CD8-positive, alpha-beta memory T cell (primary cell): ENCODE measurements at regions not wholly inside any gene's neighbourhood (a gene's known extent, or its start where the extent isn't known, plus 50 kb on each side); places are given as distances from the start of the nearest gene placed in this dataset.
A peak's percentile ranks its signal among the peaks of the same experiment; 100 is the strongest.
"Not testable (repeated sequence)": the region's sequence is repeated elsewhere in the genome, so short reads cannot be mapped to it uniquely, and the experiment has no call there.

Experiments
- CTCF ChIA-PET: fragments of 350-600 bp; sonication (Branson Sonifier 250); formaldehyde crosslinking; loops from one replicate; lab custom pipeline; 2021; ENCODE audit warnings: antibody characterized with exemption; lab: Charles Lee
- POLR2A ChIA-PET: fragments of 350-600 bp; sonication (Branson Sonifier 250); formaldehyde crosslinking; loops from one replicate; lab custom pipeline; 2021; ENCODE audit warnings: antibody characterized with exemption; lab: Charles Lee
- DNase-seq, 5 donors: peaks; one replicate each; pipeline versions ENCODE4 v3.0.0 to v3.0.0-alpha.2; 2020 to 2022; ENCODE audit warnings: mixed read lengths in 1 of 5
- H3K27ac ChIP-seq: one replicate; pipeline ENCODE4 v1.7.0; 2013; ENCODE audit warnings: low read depth, mild to moderate bottlenecking, low read length, moderate library complexity
- H3K27me3 ChIP-seq: 2 replicates; pipeline ENCODE4 v1.7.0; 2013; ENCODE audit warnings: low read length, mild to moderate bottlenecking; ENCODE audit not compliant: insufficient read depth, poor library complexity, severe bottlenecking
- H3K36me3 ChIP-seq: 2 replicates; pipeline ENCODE4 v1.7.0; 2013; ENCODE audit warnings: mild to moderate bottlenecking, low read length, moderate library complexity; ENCODE audit not compliant: insufficient read depth
- H3K4me1 ChIP-seq: 2 replicates; pipeline ENCODE4 v1.7.0; 2013; ENCODE audit warnings: mild to moderate bottlenecking, low read length, moderate library complexity; ENCODE audit not compliant: insufficient read depth
- H3K4me3 ChIP-seq: 2 replicates; pipeline ENCODE4 v1.7.0; 2013; ENCODE audit warnings: mild to moderate bottlenecking, low read length
- H3K9me3 ChIP-seq: 2 replicates; pipeline ENCODE4 v1.7.0; 2013; ENCODE audit warnings: mild to moderate bottlenecking, low read length
- H3K27ac Mint-ChIP-seq, 8 donors: one replicate each; pipeline ENCODE4 v1.8.0; 2020 to 2021; ENCODE audit warnings: mixed read lengths in 8 of 8, mild to moderate bottlenecking in 6 of 8, inconsistent platforms in 3 of 8, moderate library complexity in 3 of 8
- H3K27me3 Mint-ChIP-seq, 2 donors: one replicate each; pipeline ENCODE4 v1.8.0; 2020 to 2021; ENCODE audit warnings: mixed read lengths in 2 of 2, mild to moderate bottlenecking in 1 of 2, moderate library complexity in 1 of 2
- H3K36me3 Mint-ChIP-seq, 3 donors: one replicate each; pipeline ENCODE4 v1.8.0; 2020 to 2021; ENCODE audit warnings: mixed read lengths in 3 of 3, inconsistent platforms in 1 of 3, mild to moderate bottlenecking in 1 of 3
- H3K4me1 Mint-ChIP-seq, 3 donors: one replicate each; pipeline ENCODE4 v1.8.0; 2020 to 2021; ENCODE audit warnings: mixed read lengths in 3 of 3, inconsistent platforms in 1 of 3, mild to moderate bottlenecking in 1 of 3
- H3K4me3 Mint-ChIP-seq, 7 donors: one replicate each; pipeline ENCODE4 v1.8.0; 2020 to 2021; ENCODE audit warnings: mixed read lengths in 7 of 7, mild to moderate bottlenecking in 6 of 7, moderate library complexity in 4 of 7, inconsistent platforms in 2 of 7
- H3K9me3 Mint-ChIP-seq, 5 donors: one replicate each; pipeline ENCODE4 v1.8.0; 2020 to 2022; ENCODE audit warnings: mixed read lengths in 5 of 5, mild to moderate bottlenecking in 3 of 5, moderate library complexity in 2 of 5, inconsistent platforms in 1 of 5

DNA sequence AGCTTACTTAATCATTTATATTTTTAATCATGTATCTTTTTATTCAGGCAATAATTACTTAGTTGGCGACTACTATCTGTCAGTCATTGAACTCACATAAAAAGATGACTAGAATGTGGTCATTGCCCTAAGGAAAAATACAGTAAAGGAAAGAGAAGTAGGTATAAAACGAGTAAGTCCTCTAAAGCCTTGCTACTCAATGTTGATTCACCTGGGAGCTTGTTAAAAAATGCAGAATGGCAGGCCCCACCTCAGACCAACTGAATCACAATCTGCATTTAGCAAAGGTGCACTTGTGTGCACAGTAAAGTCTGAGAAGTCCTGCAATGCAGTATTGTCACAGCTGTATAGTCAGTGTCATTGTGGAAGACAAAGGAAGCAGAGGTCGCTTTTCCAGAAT lies 592.4 kb downstream of the CSNK1G3 start:
- no peak for DNase-seq
- Mint-ChIP-seq H3K36me3 (no peaks in the 10 kb centered on the region), H3K27ac (no peak overlapping the region), H3K9me3 (peaks cover 0 to 18% (median 3%) of the 10 kb centered on the region in 5 donors), H3K4me3 (no peak overlapping the region), H3K27me3 (no peaks in the 10 kb centered on the region), H3K4me1 (no peaks in the 10 kb centered on the region)
- POLR2A ChIA-PET = no interaction called here
- H3K9me3 ChIP-seq = no peaks in the 10 kb centered on the region
- H3K36me3 ChIP-seq = no peaks in the 10 kb centered on the region
- no peaks in the 10 kb centered on the region for H3K27me3 ChIP-seq
- CTCF ChIA-PET = no interaction called here
- H3K27ac ChIP-seq = no peak overlapping the region
- H3K4me1 ChIP-seq = no peaks in the 10 kb centered on the region
- no peak overlapping the region for H3K4me3 ChIP-seq

DNA sequence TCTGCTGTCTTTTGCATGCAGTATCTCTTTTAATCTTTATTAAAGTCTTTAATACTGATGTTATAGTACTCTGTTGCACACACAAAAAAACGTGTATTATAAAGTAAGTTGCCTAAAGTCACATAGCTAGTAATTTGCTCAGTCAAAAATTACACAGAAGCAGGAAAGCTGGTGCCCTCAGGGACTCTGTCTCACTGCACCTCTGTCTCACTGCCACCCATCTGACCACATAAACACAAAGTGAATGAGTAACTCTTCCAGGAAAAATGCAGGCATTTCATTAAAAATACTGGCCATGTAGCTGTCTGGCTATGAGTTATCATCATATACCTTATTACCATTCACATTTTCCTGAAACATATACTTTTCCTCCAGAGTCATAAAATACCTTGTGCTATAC lies 591.7 kb downstream of the CSNK1G3 start:
- H3K4me3 ChIP-seq = no peak overlapping the region
- DNase-seq = no peak
- Mint-ChIP-seq H3K9me3 (peaks cover 0 to 18% (median 3%) of the 10 kb centered on the region in 5 donors), H3K4me1 (no peaks in the 10 kb centered on the region), H3K27ac (no peak overlapping the region), H3K4me3 (no peak overlapping the region), H3K36me3 (no peaks in the 10 kb centered on the region), H3K27me3 (no peaks in the 10 kb centered on the region)
- no peaks in the 10 kb centered on the region for H3K27me3 ChIP-seq
- no peaks in the 10 kb centered on the region for H3K36me3 ChIP-seq
- no peaks in the 10 kb centered on the region for H3K4me1 ChIP-seq
- H3K9me3 ChIP-seq = no peaks in the 10 kb centered on the region
- no peak overlapping the region for H3K27ac ChIP-seq
- ChIA-PET POLR2A (no interaction called here), CTCF (no interaction called here)

DNA sequence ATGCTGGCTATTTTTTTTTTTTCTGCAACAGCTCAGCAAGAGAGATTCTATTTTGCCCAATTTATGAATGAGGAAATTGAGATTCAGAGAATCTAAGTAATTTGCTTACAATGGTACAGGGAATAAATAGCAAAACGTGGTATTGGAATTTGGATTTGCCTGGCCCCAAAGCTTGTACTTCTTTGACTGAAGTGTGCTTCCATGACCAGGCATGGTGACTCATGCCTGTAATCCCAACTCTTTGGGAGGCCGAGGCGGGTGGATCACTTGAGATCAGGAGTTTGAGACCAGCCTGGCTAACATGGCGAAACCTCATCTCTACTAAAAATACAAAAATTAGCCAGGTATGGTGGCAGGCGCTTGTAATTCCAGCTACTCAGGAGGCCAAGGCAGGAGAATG lies 591.1 kb downstream of the CSNK1G3 start:
- DNase-seq, H3K36me3 ChIP-seq, H3K36me3 Mint-ChIP-seq, H3K4me3 Mint-ChIP-seq, H3K27me3 Mint-ChIP-seq, H3K27me3 ChIP-seq, CTCF ChIA-PET, POLR2A ChIA-PET, H3K4me3 ChIP-seq, H3K9me3 ChIP-seq, H3K4me1 Mint-ChIP-seq, H3K4me1 ChIP-seq, H3K27ac ChIP-seq, H3K27ac Mint-ChIP-seq: not testable (repeated sequence)
- peaks cover 0 to 14% (median 3%) of the 10 kb centered on the region in 5 donors for H3K9me3 Mint-ChIP-seq

DNA sequence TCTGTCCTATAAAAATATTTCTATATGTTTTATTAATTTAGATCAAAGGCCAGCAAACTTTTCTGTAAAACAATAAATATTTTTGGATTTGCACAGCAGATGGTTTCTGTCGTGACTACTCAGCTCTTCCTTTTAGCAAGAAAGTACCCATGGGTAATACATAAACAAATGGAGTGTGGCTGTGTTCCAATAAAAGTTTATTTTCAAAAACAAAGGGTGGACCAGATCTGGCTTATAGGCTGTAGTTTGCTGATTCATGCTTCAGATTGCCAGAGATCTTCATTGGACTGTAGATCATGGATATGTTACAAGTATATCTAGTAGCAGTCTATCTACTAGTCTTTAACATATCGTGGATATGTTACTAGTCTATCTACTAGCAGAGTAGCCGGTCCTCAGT lies 590.5 kb downstream of the CSNK1G3 start:
- Mint-ChIP-seq H3K36me3 (no peaks in the 10 kb centered on the region), H3K27ac (no peak overlapping the region), H3K4me3 (no peak overlapping the region), H3K27me3 (no peaks in the 10 kb centered on the region), H3K9me3 (peaks cover 0 to 18% (median 3%) of the 10 kb centered on the region in 5 donors), H3K4me1 (no peaks in the 10 kb centered on the region)
- H3K4me3 ChIP-seq = no peak overlapping the region
- no peak overlapping the region for H3K27ac ChIP-seq
- POLR2A ChIA-PET = no interaction called here
- no peaks in the 10 kb centered on the region for H3K27me3 ChIP-seq
- no peaks in the 10 kb centered on the region for H3K36me3 ChIP-seq
- CTCF ChIA-PET = no interaction called here
- DNase-seq = no peak
- H3K9me3 ChIP-seq = no peaks in the 10 kb centered on the region
- no peaks in the 10 kb centered on the region for H3K4me1 ChIP-seq

DNA sequence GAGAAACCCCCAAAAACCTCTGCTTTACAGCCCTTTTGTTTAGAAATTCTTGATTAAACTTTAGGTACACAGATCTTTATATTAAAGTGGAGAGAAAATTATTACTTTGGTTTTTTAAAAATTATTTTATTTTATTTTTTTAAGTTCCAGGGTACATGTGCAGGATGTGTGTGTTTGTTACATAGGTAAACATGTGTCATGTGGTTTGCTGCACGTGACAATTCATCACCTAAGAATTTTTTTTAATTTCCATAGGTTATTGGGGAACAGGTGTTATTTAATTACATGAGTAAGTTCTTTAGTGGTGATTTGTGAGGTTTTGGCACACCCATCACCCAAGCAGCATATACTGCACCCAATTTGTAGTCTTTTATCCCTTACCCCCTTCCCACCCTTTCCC lies 581.7 kb downstream of the CSNK1G3 start:
- Histone ChIP-seq H3K27me3 (no peaks in the 10 kb centered on the region), H3K4me1 (no peaks in the 10 kb centered on the region), H3K4me3 (no peak overlapping the region), H3K36me3 (no peaks in the 10 kb centered on the region), H3K27ac (no peak overlapping the region), H3K9me3 (no peaks in the 10 kb centered on the region)
- POLR2A ChIA-PET = no interaction called here
- Mint-ChIP-seq H3K9me3 (peaks cover 0 to 16% (median 0%) of the 10 kb centered on the region in 5 donors), H3K36me3 (no peaks in the 10 kb centered on the region), H3K4me1 (no peaks in the 10 kb centered on the region), H3K27ac (no peak overlapping the region), H3K27me3 (no peaks in the 10 kb centered on the region), H3K4me3 (no peak overlapping the region)
- CTCF ChIA-PET = no interaction called here
- DNase-seq = no peak

DNA sequence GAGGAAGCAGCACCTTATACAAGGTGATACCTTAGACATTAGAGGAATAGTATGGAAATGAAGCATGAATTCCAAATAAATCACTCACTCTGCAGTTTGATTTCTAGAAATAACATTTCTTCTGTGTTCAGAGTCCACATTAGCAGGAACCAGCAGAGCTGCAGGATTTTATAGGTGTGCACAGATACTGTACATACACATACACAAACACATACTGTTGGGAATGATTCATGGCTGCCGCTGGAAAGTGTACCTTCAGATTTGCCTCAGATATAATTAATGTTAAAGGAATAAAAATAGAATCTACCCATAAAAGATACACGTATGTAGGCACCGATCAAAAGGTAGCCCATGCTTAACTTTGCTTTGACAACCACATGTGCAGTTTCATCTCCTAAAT lies 578.1 kb downstream of the CSNK1G3 start:
- H3K27ac Mint-ChIP-seq = no peak overlapping the region
- H3K4me1 Mint-ChIP-seq = no peaks in the 10 kb centered on the region
- no peak overlapping the region for H3K4me3 ChIP-seq
- H3K27me3 Mint-ChIP-seq = no peaks in the 10 kb centered on the region
- H3K36me3 ChIP-seq = no peaks in the 10 kb centered on the region
- no peaks in the 10 kb centered on the region for H3K36me3 Mint-ChIP-seq
- ChIA-PET CTCF (no interaction called here), POLR2A (no interaction called here)
- H3K9me3 ChIP-seq = no peaks in the 10 kb centered on the region
- peaks cover 0 to 8% (median 5%) of the 10 kb centered on the region in 5 donors for H3K9me3 Mint-ChIP-seq
- H3K27ac ChIP-seq = no peak overlapping the region
- DNase-seq = no peak
- H3K27me3 ChIP-seq = no peaks in the 10 kb centered on the region
- H3K4me3 Mint-ChIP-seq = no peak overlapping the region
- H3K4me1 ChIP-seq = no peaks in the 10 kb centered on the region

DNA sequence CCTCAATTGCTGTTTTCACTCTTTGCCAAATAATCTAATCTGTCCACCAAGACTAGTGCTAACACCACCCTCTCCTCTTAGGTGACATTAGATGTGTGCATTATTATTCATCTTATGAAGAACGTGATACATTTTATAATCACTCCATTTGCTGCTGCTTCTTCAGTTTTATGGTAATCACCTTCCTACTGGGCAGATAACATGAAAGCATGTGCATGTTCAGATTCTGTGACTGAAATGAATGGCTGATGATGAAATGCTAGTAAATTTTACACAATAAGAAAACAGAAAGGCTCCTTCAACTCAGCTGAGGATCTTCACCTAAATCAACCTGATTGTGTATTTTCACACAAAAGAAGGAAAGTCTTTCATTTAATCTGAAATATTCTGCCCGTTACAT lies 577.6 kb downstream of the CSNK1G3 start:
- Histone ChIP-seq H3K36me3 (no peaks in the 10 kb centered on the region), H3K4me3 (no peak overlapping the region), H3K4me1 (no peaks in the 10 kb centered on the region), H3K27me3 (no peaks in the 10 kb centered on the region), H3K27ac (no peak overlapping the region), H3K9me3 (no peaks in the 10 kb centered on the region)
- Mint-ChIP-seq H3K4me3 (no peak overlapping the region), H3K27ac (peak overlapping the region in 1 of 8 donors; percentile 19), H3K36me3 (no peaks in the 10 kb centered on the region), H3K27me3 (no peaks in the 10 kb centered on the region), H3K9me3 (peaks cover 0 to 8% (median 5%) of the 10 kb centered on the region in 5 donors), H3K4me1 (no peaks in the 10 kb centered on the region)
- POLR2A ChIA-PET = no interaction called here
- no peak for DNase-seq
- CTCF ChIA-PET = no interaction called here

DNA sequence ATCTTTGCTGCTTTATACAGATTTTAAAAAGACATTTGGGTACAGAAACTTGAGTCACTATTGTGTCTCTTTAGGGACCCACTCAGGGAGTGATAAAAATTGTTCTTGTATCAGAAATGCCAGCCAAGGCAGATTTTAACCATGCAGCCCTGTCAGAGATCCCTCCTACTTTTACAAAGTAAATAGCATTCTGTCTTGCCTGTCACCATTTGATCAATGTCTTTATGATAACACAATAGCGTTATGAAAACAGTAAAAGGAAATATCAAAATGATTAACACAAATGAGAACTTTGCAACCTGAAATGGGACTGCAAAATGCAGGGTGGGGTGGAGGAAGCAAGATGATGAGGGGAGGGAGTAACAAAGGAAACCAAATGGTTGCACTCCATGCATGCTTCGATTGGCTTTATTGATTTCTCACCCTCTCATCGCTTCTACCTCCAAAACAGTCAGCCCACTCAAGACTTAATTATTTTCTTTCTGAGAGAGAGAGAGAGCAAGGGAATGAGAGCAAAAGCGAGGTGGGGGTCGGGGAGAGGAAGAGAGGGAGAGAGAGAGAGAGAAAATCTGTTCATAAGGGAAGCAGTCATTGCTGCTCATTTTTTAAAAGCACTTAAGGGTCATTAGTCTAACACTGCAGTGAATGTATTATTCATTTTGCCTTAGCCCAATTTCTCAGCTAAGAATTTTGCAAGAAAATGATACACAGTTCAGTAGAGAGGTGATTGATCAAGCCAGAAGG lies 576.5 kb downstream of the CSNK1G3 start:
- Mint-ChIP-seq H3K4me3 (no peak overlapping the region), H3K27ac (no peak overlapping the region), H3K27me3 (no peaks in the 10 kb centered on the region), H3K9me3 (peaks cover 0 to 8% (median 5%) of the 10 kb centered on the region in 5 donors), H3K4me1 (no peaks in the 10 kb centered on the region), H3K36me3 (no peaks in the 10 kb centered on the region)
- H3K36me3 ChIP-seq = no peaks in the 10 kb centered on the region
- H3K27me3 ChIP-seq = no peaks in the 10 kb centered on the region
- H3K27ac ChIP-seq = no peak overlapping the region
- no peak overlapping the region for H3K4me3 ChIP-seq
- H3K4me1 ChIP-seq = no peaks in the 10 kb centered on the region
- DNase-seq = no peak
- H3K9me3 ChIP-seq = no peaks in the 10 kb centered on the region
- ChIA-PET POLR2A (no interaction called here), CTCF (no interaction called here)
